Activated CD4-positive, alpha-beta T cell treated with anti-CD3 and anti-CD28 coated beads, Interleukin-2, Interleukin-6, amounts not matched to agents 100 ng/mL and 50 ng/mL, durations not matched to agents 16 hours and 8 hours (primary cell): ENCODE measurements at regions not wholly inside any gene's neighbourhood (a gene's known extent, or its start where the extent isn't known, plus 50 kb on each side); places are given as distances from the start of the nearest gene placed in this dataset.
"Not testable (repeated sequence)": the region's sequence is repeated elsewhere in the genome, so short reads cannot be mapped to it uniquely, and the experiment has no call there.

Experiments
- DNase-seq: peaks from one replicate; pipeline ENCODE4 v3.0.0-alpha.2; 2020

GRCh38 chr18:78856569-78857313 is 122.9 kb upstream of the SALL3 start:
- no peak for DNase-seq

DNA sequence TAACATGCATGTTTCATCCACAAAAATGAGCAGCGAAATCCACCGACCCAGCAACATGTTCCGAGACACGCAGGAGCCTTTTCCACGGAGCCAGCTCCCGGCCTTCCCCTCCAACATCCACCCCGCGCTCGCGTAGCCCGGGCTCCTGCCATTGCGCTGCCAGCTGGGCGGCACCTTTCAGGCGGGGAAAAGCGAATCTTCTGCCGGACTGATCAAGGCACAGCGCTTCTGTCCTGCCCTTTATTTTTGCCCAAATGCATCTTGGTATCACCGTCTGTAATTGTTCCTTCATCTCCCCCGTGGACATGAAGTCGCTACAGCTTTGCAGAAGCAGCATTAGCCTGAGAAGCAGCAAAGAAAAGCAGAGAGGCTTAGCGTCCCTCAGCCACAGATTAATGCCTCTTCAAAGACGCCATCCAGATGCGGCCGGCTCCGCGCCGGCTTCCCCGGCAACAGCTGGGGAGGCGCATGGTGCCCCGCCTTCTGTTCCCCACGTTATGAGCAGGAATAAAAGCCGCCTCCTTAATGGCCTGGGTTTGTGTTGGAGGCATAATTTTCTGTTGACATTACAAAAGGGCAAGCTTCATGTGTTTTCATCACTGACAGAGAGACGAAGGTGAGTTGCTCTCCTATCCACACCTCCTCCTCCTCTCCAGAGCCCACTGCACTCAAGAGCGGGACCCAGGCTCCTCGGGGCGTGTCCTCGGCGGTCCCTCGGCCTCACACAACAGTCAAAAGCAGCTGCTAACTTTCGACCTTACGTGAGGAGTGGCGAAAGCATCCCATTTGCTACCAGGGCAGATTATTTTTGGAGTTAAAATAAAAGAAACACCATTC is 122.1 kb upstream of the SALL3 start:
- DNase-seq = no peak

GRCh38 chr18:78859686-78860085 is 119.9 kb upstream of the SALL3 start:
- DNase-seq = no peak

GRCh38 chr18:78860117-78860516 is 119.5 kb upstream of the SALL3 start:
- DNase-seq = no peak

- DNase-seq = no peak
Measured at GRCh38 chr18:78861116-78861515, 118.5 kb upstream of the SALL3 start.

DNA sequence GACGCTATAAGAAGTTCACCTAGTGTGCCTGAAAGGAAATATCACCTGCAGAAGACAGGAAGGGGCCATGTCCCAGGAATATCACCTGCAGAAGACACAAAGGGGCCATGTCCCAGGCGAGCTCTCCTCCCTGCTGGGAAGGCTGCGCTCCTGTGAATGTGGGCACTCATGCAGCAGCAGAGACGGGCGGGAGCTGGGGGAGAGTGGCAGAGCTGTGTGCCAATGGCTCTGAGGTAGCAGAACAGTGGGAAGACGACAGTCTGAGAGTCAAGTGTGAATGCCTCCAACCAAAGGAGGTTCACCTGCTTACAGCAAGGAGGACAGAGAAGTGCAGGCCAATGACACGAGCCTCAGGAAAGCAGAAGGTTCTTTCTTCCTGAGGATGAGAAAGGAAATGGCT is 117.9 kb upstream of the SALL3 start:
- no peak for DNase-seq

- no peak for DNase-seq
Measured at GRCh38 chr18:78862395-78862794, 117.2 kb upstream of the SALL3 start.

DNA sequence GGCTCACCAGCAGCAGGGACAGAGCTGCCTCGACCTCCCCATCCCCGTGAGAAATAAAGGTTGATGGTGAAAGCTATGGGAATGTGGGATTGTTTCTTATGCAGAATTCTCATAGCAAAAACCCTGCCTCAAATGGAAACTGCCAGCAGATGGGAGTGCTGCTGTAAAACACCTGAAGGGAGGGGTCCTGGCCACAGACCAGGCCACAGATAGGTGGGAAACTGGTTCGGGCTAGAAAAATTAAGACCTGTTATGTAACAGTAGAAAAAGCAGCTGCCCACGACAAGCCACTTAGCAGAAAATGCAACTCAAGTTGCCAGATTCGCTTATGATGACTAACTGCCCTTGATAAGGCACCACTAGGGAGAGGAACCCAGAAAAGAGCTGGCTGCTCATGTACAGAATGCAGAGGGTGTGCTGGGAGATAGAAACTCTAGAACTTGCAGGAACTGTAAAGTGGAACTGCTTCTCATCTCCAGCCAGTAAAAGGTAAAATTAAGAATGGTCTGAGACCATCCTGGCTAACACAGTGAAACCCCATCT is 114.5 kb upstream of the SALL3 start:
- DNase-seq = no peak

DNA sequence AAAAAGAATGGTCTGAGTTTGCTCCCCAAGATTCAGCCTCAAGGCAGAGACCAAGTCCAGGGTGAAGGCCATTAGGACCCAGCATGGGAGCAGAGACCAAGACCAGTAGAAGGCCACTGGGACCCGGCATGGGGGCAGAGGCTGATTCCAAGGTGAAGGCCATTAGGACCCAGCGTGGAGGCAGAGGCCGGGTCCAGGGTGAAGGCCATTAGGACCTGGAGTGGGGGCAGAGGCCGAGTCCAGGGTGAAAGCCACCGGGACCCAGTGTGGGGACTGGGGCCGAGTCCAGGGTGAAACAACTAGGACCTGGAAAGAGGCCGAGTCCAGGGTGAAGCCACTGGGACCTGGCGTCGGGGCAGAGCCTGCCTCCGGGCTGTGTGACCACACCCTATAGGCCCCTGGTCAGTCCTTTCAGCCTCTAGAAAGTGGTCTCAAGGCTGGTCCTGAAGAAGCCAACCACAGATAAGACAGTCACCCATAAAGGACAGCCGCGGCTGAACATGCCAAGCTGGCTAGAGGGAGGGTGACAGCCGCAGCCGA is 113.8 kb upstream of the SALL3 start:
- DNase-seq = no peak

GRCh38 chr18:78867131-78867530 is 112.5 kb upstream of the SALL3 start:
- DNase-seq = no peak

DNA sequence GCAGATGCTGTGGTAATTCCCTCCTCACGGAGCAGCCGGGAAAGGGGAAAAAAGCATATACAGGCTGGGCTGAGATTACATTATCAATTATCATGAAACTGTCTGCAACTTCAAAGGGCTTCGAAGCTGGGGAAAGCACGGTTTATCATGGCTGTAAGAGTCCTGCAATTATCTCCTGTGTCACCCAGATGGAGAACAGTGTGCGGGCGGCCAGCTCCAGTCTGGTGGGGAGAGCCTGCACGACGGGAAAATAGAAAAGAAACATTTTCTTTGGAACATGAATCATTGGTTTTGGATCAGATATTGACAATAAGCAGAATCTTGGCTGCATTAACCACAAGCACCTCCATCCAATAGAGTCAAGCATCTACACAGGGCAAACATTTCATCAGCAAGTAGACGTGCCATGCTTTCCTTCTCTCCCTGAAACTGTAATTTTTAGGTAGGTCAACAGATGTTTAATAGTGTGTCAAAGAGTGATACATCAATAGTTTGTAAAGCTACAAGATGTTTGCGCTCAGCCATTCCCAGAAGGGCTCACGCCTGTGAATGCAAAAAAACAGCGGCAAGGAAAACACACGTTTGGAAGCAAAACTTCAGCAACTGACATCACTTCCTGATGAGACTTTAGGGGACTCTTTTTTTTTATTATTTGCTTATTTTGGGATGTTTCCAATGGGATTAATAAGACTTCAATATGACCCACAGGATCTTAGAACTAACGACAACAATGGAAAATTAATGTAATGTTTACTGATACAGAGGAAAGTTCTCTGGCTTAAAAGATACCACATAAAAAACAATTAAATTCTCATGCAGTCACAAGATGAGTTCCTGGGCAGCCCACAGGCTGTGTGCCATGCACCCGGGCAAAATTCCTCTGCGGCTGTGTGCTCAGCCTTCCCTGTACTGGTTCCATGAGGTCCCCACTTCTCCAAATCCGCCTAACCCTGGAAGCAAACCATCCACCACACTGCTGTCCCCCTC is 111.0 kb upstream of the SALL3 start:
- no peak for DNase-seq

DNA sequence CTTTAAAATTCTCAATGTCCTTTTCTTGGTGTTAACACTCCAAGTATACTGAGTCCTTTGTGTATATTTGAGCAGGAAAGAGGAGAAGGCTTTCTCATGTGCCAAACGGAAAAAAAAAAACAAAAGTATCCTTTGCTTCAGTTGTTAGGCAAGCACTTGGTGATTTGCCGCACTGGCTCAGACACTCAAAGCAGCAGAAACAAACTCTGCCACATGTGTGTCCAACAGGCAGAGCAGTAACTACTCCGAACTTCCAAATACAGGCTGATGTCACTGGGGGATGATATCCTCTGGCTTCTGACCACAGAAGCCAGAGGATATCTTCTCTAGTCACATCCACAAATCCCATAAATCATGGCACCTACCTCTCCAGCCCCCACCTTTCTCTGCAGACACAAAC is 108.0 kb upstream of the SALL3 start:
- DNase-seq = no peak

GRCh38 chr18:78873926-78874500 is 105.6 kb upstream of the SALL3 start:
- DNase-seq = no peak

GRCh38 chr18:78875016-78875777 is 104.4 kb upstream of the SALL3 start:
- peak; percentile 50 for DNase-seq

DNA sequence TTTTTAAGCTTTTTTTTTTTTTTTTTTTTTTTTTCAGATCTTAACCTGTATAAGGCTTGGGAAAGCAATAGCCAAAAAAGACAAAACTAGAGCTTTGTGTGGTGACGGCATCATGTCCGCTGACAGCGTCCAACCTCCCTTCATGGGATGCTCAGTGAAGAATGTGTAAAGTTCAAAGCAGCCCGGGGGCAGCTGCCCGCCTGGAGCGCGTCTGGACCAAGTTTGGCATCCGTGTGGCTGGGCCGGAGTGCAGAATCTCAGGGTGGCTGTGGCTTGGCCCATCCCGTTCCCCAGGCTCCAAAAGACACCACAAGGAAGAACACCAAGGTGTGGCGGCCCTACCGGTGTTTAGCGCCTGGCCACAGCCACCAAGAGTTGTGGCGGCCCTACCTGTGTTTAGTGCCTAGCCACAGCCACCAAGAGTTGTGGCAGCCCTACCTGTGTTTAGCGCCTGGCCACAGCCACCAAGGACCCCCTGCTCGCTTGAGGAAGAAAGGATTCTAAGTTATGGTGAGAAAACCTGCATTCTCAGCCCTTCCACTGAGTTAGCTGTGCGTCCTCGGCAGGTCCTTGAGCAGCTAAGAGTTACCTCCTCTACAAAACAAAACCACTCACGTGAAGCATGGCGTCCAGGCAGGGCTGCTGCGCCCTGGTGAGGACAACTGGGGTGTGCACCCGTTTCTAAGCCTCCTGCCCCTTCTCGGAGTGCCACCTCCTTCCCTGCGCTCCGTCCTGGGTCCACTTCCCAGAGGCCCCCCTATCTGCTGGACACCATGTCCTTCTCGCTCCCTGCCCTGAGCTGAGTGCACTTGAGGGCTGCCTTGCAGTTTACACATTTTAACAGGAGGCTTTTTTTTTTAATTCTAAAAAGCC is 103.6 kb upstream of the SALL3 start:
- DNase-seq = no peak

- DNase-seq = no peak
Measured at GRCh38 chr18:78876868-78877267, 102.8 kb upstream of the SALL3 start.

DNA sequence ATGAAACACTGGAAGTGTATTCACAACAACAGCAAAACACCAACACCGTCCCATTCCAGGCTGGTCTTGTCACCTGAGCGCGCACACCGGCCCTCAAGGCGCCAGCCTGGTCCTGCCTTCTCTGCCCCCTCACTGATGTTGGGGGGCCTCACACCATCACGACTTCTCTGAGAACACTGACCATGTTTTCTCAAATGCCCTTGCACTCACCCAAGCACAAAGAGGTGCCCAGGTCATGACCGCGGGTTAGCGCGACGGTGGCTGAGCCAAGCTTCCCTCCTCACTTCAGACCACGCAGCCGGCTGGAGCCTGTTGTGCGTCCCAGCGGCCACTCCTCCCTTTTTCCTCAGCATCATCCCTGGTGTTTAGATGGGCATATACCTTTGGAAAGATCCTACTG is 101.3 kb upstream of the SALL3 start:
- DNase-seq = no peak

DNA sequence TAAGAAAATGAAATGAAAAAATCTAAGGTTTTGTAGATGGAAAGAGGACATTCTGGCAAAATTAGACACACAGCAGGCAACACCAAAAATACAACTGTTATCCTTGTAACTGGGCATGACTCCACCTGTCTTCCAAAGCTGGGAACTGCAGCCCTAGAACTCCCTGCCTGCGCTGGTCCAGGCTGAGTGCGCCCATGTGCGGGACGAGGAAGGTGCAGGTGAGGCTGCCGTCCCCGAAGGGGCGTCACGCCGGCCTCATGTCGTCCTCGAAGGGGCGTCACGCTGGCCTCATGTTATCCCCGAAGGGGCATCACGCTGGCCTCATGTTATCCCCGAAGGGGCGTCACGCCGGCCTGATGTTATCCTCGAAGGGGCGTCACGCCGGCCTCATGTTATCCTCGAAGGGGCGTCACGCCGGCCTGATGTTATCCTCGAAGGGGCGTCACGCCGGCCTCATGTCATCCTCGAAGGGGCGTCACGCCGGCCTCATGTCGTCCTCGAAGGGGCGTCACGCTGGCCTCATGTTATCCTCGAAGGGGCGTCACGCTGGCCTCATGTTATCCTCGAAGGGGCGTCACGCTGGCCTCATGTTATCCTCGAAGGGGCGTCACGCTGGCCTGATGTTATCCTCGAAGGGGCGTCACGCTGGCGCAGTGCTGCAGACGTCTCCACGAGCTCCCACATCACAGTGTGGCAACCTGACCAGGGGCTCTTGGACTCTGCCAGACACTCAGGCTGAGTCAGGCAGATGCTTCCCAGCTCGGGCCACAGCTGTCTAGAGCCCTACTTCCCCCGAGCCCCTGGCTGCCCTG is 100.3 kb upstream of the SALL3 start:
- DNase-seq = not testable (repeated sequence)

DNA sequence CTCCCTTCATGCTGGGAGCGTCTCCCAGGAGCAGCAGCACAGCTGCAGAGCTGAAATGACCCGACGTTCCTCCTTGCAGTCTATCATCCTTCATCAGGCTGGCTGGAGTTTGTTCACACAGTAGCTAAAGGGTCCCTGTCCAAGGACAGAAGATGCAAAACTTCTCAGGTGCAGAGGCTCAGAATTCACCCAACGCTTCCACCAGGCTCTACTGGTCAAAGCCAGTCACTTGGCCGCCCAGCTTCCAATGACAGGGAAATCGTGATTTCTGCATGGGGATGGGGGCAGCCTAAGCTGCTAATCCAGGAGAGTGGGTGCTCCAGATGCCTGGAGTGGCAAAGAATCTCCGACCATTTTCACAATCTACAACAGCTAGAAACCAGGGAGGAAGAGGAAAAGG is 97.0 kb upstream of the SALL3 start:
- DNase-seq = no peak
